ENCODE measurements at regions not wholly inside any gene's neighbourhood (a gene's known extent, or its start where the extent isn't known, plus 50 kb on each side); places are given as distances from the start of the nearest gene placed in this dataset.

GRCh38 chr13:53863520-53863919 lies 834.9 kb downstream of the OLFM4 start:
- Histone ChIP-seq H3K27me3 (replicated peaks; ENCODE audit: insufficient read depth) (no peaks in the 10 kb centered on the region), H3K4me3 (no peak overlapping the region), H3K4me1 (replicated peaks) (no peaks in the 10 kb centered on the region), H3K9me3 (no peaks in the 10 kb centered on the region), H3K27ac (no peak overlapping the region), H3K36me3 (no peaks in the 10 kb centered on the region)
- TF ChIP-seq POLR2AphosphoS5 (IDR thresholded peaks at IDR 0.05): no peak
- no peak for TF ChIP-seq CTCF (IDR thresholded peaks at IDR 0.05)
- TF ChIP-seq POLR2A (IDR thresholded peaks at IDR 0.05): no peak
- WGBS: 88% methylated on average over 1 of the region's 1 CpG
- intact Hi-C loops (cut with DNase I): no loop called here
- DNase-seq (ENCODE audit: low spot score): no peak

- Histone ChIP-seq H3K9me3 (no peaks in the 10 kb centered on the region), H3K36me3 (no peaks in the 10 kb centered on the region), H3K27ac (no peak overlapping the region), H3K4me1 (replicated peaks) (no peaks in the 10 kb centered on the region), H3K27me3 (replicated peaks; ENCODE audit: insufficient read depth) (no peaks in the 10 kb centered on the region), H3K4me3 (no peak overlapping the region)
- no peak for TF ChIP-seq POLR2A (IDR thresholded peaks at IDR 0.05)
- TF ChIP-seq POLR2AphosphoS5 (IDR thresholded peaks at IDR 0.05): no peak
- TF ChIP-seq CTCF (IDR thresholded peaks at IDR 0.05): no peak
- intact Hi-C loops (cut with DNase I): no loop called here
- WGBS: 91% methylated on average over 15 of the region's 15 CpGs
- no peak for DNase-seq (ENCODE audit: low spot score)
Measured at GRCh38 chr13:53873558-53873957, 844.9 kb downstream of the OLFM4 start.

GRCh38 chr13:53878861-53879260 lies 850.2 kb downstream of the OLFM4 start:
- TF ChIP-seq POLR2AphosphoS5 (IDR thresholded peaks at IDR 0.05) (no peak), POLR2A (IDR thresholded peaks at IDR 0.05) (no peak)
- H3K27me3 ChIP-seq (replicated peaks; ENCODE audit: insufficient read depth): no peaks in the 10 kb centered on the region
- no peak overlapping the region for H3K27ac ChIP-seq
- H3K36me3 ChIP-seq: no peaks in the 10 kb centered on the region
- no peaks in the 10 kb centered on the region for H3K4me1 ChIP-seq (replicated peaks)
- no peak overlapping the region for H3K4me3 ChIP-seq
- 87% methylated on average over 1 of the region's 1 CpG for WGBS
- no peak for DNase-seq (ENCODE audit: low spot score)
- intact Hi-C loops (cut with DNase I): no loop called here
- no peaks in the 10 kb centered on the region for H3K9me3 ChIP-seq

DNA sequence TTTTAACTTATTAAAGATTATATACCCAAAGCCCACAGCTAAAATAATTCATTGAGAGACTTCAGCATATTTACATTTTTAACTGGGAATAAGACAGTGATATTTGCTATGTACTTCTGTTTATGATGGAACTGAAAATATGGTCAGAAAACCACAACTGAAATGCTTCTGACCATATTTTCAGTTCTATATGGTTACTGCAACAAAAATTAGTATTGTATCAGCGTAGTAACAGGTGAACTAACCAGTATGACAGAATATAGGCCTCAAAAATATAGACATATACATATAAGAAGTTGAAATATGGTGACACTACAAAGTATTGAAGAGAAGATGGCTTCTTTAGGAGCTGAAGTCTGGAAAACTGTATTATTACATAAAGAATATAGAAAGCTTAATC lies 857.4 kb downstream of the OLFM4 start:
- no peaks in the 10 kb centered on the region for H3K9me3 ChIP-seq
- no peaks in the 10 kb centered on the region for H3K36me3 ChIP-seq
- intact Hi-C loops (cut with DNase I): no loop called here
- WGBS: 74% methylated on average over 1 of the region's 1 CpG
- no peak overlapping the region for H3K4me3 ChIP-seq
- no peaks in the 10 kb centered on the region for H3K4me1 ChIP-seq (replicated peaks)
- TF ChIP-seq POLR2A (IDR thresholded peaks at IDR 0.05) (no peak), CTCF (IDR thresholded peaks at IDR 0.05) (no peak), POLR2AphosphoS5 (IDR thresholded peaks at IDR 0.05) (no peak)
- no peak overlapping the region for H3K27ac ChIP-seq
- DNase-seq (ENCODE audit: low spot score): no peak
- H3K27me3 ChIP-seq (replicated peaks; ENCODE audit: insufficient read depth): no peaks in the 10 kb centered on the region

DNA sequence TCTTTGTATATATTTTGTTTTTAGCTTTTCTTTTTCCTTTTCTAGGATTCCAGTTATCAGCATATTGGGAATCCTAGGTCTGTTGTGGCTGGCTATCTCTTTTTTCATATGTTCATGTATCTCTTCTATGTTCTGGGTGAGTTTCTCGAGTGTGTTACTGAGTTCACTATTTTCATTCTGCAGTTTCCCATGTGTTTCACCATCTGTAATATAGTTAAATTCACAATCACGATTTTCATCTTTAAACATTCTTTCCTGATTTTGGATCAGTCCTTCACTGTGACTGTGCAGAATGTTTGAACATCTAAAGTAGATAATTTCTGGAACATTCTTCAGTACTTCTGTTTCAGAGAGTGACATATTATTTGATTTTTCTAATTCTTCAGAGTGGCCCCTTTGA lies 862.1 kb downstream of the OLFM4 start:
- no peaks in the 10 kb centered on the region for H3K9me3 ChIP-seq
- H3K4me3 ChIP-seq: no peak overlapping the region
- no peaks in the 10 kb centered on the region for H3K27me3 ChIP-seq (replicated peaks; ENCODE audit: insufficient read depth)
- no peak overlapping the region for H3K27ac ChIP-seq
- H3K36me3 ChIP-seq: no peaks in the 10 kb centered on the region
- no peak for DNase-seq (ENCODE audit: low spot score)
- no peak for TF ChIP-seq CTCF (IDR thresholded peaks at IDR 0.05)
- no peak for TF ChIP-seq POLR2A (IDR thresholded peaks at IDR 0.05)
- TF ChIP-seq POLR2AphosphoS5 (IDR thresholded peaks at IDR 0.05): no peak
- intact Hi-C loops (cut with DNase I): no loop called here
- 77% methylated on average over 2 of the region's 2 CpGs for WGBS
- no peaks in the 10 kb centered on the region for H3K4me1 ChIP-seq (replicated peaks)
